ENCODE measurements at regions not wholly inside any gene's neighbourhood (a gene's known extent, or its start where the extent isn't known, plus 50 kb on each side); places are given as distances from the start of the nearest gene placed in this dataset.

- no peaks in the 10 kb centered on the region for H3K9me2 ChIP-seq (replicated peaks; ENCODE audit: insufficient read depth, low read length)
- H3F3A ChIP-seq (ENCODE audit: insufficient read depth, low read length): no peaks in the 10 kb centered on the region
- H3K79me2 ChIP-seq (ENCODE audit: low read length): no peaks in the 10 kb centered on the region
- H3K36me3 ChIP-seq (replicated peaks; ENCODE audit: insufficient read depth, low read length): no peaks in the 10 kb centered on the region
- DNase-seq: no peak
- no peaks in the 10 kb centered on the region for H3K9me3 ChIP-seq (replicated peaks; ENCODE audit: insufficient read depth, low read length)
- no peaks in the 10 kb centered on the region for H3K27me3 ChIP-seq (replicated peaks; ENCODE audit: insufficient read depth, low read length)
- no peak overlapping the region for H3K9ac ChIP-seq (ENCODE audit: low read length)
- no peak for TF ChIP-seq EZH2phosphoT487 (IDR thresholded peaks at IDR 0.05; ENCODE audit: low read length)
- no peak for TF ChIP-seq CTCF (IDR thresholded peaks at IDR 0.05; ENCODE audit: low read length)
- no peak for TF ChIP-seq EZH2 (optimal IDR thresholded peaks at IDR 0.05; ENCODE audit: low read depth, low read length)
- H4K20me1 ChIP-seq (ENCODE audit: insufficient read depth, low read length): no peaks in the 10 kb centered on the region
- no peak overlapping the region for H3K4me2 ChIP-seq (ENCODE audit: low read depth, low read length)
- no peak overlapping the region for H2AFZ ChIP-seq (ENCODE audit: low read length)
- no peaks in the 10 kb centered on the region for H3K4me1 ChIP-seq (ENCODE audit: low read length)
- H3K27ac ChIP-seq (ENCODE audit: low read length): no peak overlapping the region
- no peak overlapping the region for H3K4me3 ChIP-seq (ENCODE audit: low read length)
Observed at GRCh38 chr4:111837761-111838160, 307.5 kb upstream of the FAM241A start.

GRCh38 chr4:111838406-111838930, 306.8 kb upstream of the FAM241A start:
- no peak for DNase-seq
- TF ChIP-seq CTCF (IDR thresholded peaks at IDR 0.05; ENCODE audit: low read length) (no peak), EZH2 (optimal IDR thresholded peaks at IDR 0.05; ENCODE audit: low read depth, low read length) (no peak), EZH2phosphoT487 (IDR thresholded peaks at IDR 0.05; ENCODE audit: low read length) (no peak)
- Histone ChIP-seq H3K27me3 (replicated peaks; ENCODE audit: insufficient read depth, low read length) (no peaks in the 10 kb centered on the region), H3K27ac (ENCODE audit: low read length) (no peak overlapping the region), H3K9me3 (replicated peaks; ENCODE audit: insufficient read depth, low read length) (no peaks in the 10 kb centered on the region), H3K9me2 (replicated peaks; ENCODE audit: insufficient read depth, low read length) (no peaks in the 10 kb centered on the region), H3F3A (ENCODE audit: insufficient read depth, low read length) (no peaks in the 10 kb centered on the region), H3K4me3 (ENCODE audit: low read length) (no peak overlapping the region), H3K9ac (ENCODE audit: low read length) (no peak overlapping the region), H3K79me2 (ENCODE audit: low read length) (no peaks in the 10 kb centered on the region), H2AFZ (ENCODE audit: low read length) (no peak overlapping the region), H3K4me1 (ENCODE audit: low read length) (no peaks in the 10 kb centered on the region), H4K20me1 (ENCODE audit: insufficient read depth, low read length) (no peaks in the 10 kb centered on the region), H3K36me3 (replicated peaks; ENCODE audit: insufficient read depth, low read length) (no peaks in the 10 kb centered on the region), H3K4me2 (ENCODE audit: low read depth, low read length) (no peak overlapping the region)

- Histone ChIP-seq H3K9ac (ENCODE audit: low read length) (no peak overlapping the region), H3K27me3 (replicated peaks; ENCODE audit: insufficient read depth, low read length) (no peaks in the 10 kb centered on the region), H3K27ac (ENCODE audit: low read length) (no peak overlapping the region), H3K4me3 (ENCODE audit: low read length) (no peak overlapping the region), H3F3A (ENCODE audit: insufficient read depth, low read length) (no peaks in the 10 kb centered on the region), H3K9me3 (replicated peaks; ENCODE audit: insufficient read depth, low read length) (no peaks in the 10 kb centered on the region), H3K4me1 (ENCODE audit: low read length) (no peaks in the 10 kb centered on the region), H2AFZ (ENCODE audit: low read length) (no peak overlapping the region), H4K20me1 (ENCODE audit: insufficient read depth, low read length) (no peaks in the 10 kb centered on the region), H3K9me2 (replicated peaks; ENCODE audit: insufficient read depth, low read length) (no peaks in the 10 kb centered on the region), H3K4me2 (ENCODE audit: low read depth, low read length) (no peak overlapping the region), H3K79me2 (ENCODE audit: low read length) (no peaks in the 10 kb centered on the region), H3K36me3 (replicated peaks; ENCODE audit: insufficient read depth, low read length) (no peaks in the 10 kb centered on the region)
- no peak for DNase-seq
- no peak for TF ChIP-seq EZH2phosphoT487 (IDR thresholded peaks at IDR 0.05; ENCODE audit: low read length)
- no peak for TF ChIP-seq EZH2 (optimal IDR thresholded peaks at IDR 0.05; ENCODE audit: low read depth, low read length)
Observed at GRCh38 chr4:111839141-111839540, 306.1 kb upstream of the FAM241A start.

- Histone ChIP-seq H3K27me3 (replicated peaks; ENCODE audit: insufficient read depth, low read length) (no peaks in the 10 kb centered on the region), H3K36me3 (replicated peaks; ENCODE audit: insufficient read depth, low read length) (no peaks in the 10 kb centered on the region), H3K4me1 (ENCODE audit: low read length) (no peaks in the 10 kb centered on the region), H3K79me2 (ENCODE audit: low read length) (no peaks in the 10 kb centered on the region), H3K4me3 (ENCODE audit: low read length) (no peak overlapping the region), H3K4me2 (ENCODE audit: low read depth, low read length) (no peak overlapping the region), H3K9me3 (replicated peaks; ENCODE audit: insufficient read depth, low read length) (no peaks in the 10 kb centered on the region), H3K27ac (ENCODE audit: low read length) (no peak overlapping the region), H4K20me1 (ENCODE audit: insufficient read depth, low read length) (no peaks in the 10 kb centered on the region), H2AFZ (ENCODE audit: low read length) (no peak overlapping the region), H3K9ac (ENCODE audit: low read length) (no peak overlapping the region), H3F3A (ENCODE audit: insufficient read depth, low read length) (no peaks in the 10 kb centered on the region), H3K9me2 (replicated peaks; ENCODE audit: insufficient read depth, low read length) (no peaks in the 10 kb centered on the region)
- TF ChIP-seq EZH2 (optimal IDR thresholded peaks at IDR 0.05; ENCODE audit: low read depth, low read length) (no peak), EZH2phosphoT487 (IDR thresholded peaks at IDR 0.05; ENCODE audit: low read length) (no peak)
- DNase-seq: no peak
Observed at GRCh38 chr4:111842336-111842735, 302.9 kb upstream of the FAM241A start.

All from MM.1S (cell line).